ENCODE measurements at regions not wholly inside any gene's neighbourhood (a gene's known extent, or its start where the extent isn't known, plus 50 kb on each side); places are given as distances from the start of the nearest gene placed in this dataset.

- Histone ChIP-seq H3F3A (ENCODE audit: insufficient read depth, low read depth) (no peaks in the 10 kb centered on the region), H3K9me3 (ENCODE audit: insufficient read depth, low read depth) (no peaks in the 10 kb centered on the region), H3K79me2 (ENCODE audit: low read depth) (no peaks in the 10 kb centered on the region), H3K4me3 (no peak overlapping the region), H2AFZ (no peak overlapping the region), H3K27ac (no peak overlapping the region), H3K4me2 (no peak overlapping the region), H3K27me3 (ENCODE audit: insufficient read depth, low read depth) (peaks cover 4% of the 10 kb centered on the region; the same call in 1 of the 2 replicates), H3K9me2 (ENCODE audit: insufficient read depth) (no peaks in the 10 kb centered on the region), H3K4me1 (replicated peaks; ENCODE audit: insufficient read depth) (no peaks in the 10 kb centered on the region), H3K36me3 (ENCODE audit: low read depth) (no peaks in the 10 kb centered on the region), H4K20me1 (ENCODE audit: insufficient read depth) (no peaks in the 10 kb centered on the region)
- CTCF ChIA-PET = no interaction called here
- TF ChIP-seq, protein P1, sequence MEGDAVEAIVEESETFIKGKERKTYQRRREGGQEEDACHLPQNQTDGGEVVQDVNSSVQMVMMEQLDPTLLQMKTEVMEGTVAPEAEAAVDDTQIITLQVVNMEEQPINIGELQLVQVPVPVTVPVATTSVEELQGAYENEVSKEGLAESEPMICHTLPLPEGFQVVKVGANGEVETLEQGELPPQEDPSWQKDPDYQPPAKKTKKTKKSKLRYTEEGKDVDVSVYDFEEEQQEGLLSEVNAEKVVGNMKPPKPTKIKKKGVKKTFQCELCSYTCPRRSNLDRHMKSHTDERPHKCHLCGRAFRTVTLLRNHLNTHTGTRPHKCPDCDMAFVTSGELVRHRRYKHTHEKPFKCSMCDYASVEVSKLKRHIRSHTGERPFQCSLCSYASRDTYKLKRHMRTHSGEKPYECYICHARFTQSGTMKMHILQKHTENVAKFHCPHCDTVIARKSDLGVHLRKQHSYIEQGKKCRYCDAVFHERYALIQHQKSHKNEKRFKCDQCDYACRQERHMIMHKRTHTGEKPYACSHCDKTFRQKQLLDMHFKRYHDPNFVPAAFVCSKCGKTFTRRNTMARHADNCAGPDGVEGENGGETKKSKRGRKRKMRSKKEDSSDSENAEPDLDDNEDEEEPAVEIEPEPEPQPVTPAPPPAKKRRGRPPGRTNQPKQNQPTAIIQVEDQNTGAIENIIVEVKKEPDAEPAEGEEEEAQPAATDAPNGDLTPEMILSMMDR (conservative IDR thresholded peaks at IDR 0.05) = no peak
- TF ChIP-seq EZH2 (IDR thresholded peaks at IDR 0.05; ENCODE audit: low read depth) = no peak
- intact Hi-C loops (cut with micrococcal nuclease; ENCODE audit: unreplicated experiment) = no loop called here
- DNase-seq = no peak
- POLR2A ChIA-PET (ENCODE audit: unreplicated experiment) = interaction anchor here (0.7 kb wide), 1 partner anchor 197 kb away, joined by 6 read pairs; no protein-coding TSS in a partner anchor
- BruUV-seq (replicated peaks) = no TSS peak
Measured at GRCh38 chr11:11003226-11003625, 145.4 kb upstream of the ZBED5 start.

DNA sequence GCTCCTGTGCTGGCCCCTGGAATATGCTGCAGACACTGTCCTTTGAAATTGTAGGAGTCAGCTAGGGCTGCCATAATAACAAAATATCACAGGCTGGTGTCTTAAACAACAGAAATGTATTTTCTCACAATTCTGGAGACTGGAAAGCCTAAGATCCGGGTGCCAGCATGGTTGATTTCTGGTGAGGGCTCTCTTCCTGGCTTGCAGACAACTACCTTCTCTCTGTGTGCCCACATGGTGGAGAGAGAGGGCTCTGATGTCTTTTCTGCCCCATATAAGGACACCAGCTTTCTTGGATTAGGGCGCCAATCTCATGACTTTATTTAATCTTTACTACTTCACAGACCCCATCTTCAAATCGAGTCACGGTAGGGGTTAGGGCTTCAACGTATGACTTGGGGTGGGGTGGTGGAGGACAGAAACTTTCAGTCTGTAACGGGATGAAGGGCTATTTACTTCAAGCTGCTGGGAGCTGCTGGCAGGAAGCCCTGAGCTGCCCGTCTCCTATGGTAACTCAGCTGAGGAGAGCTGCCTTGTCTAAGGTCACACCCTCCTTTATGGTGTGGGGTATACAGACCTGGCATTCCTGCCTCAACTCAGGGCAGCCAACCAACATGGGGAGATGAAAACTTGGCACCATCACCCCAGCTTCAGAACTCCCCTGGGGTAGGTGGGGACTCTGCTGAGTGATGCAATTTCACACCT, 142.9 kb upstream of the ZBED5 start:
- ChIA-PET POLR2A (ENCODE audit: unreplicated experiment) (no interaction called here), CTCF (no interaction called here)
- no TSS peak for BruUV-seq (replicated peaks)
- Histone ChIP-seq H3K4me1 (replicated peaks; ENCODE audit: insufficient read depth) (no peaks in the 10 kb centered on the region), H3K9me2 (ENCODE audit: insufficient read depth) (no peaks in the 10 kb centered on the region), H3K4me2 (no peak overlapping the region), H2AFZ (no peak overlapping the region), H3K36me3 (ENCODE audit: low read depth) (no peaks in the 10 kb centered on the region), H3K27ac (no peak overlapping the region), H3K9me3 (ENCODE audit: insufficient read depth, low read depth) (no peaks in the 10 kb centered on the region), H3K27me3 (ENCODE audit: insufficient read depth, low read depth) (peaks cover 4% of the 10 kb centered on the region; the same call in 1 of the 2 replicates), H3K79me2 (ENCODE audit: low read depth) (no peaks in the 10 kb centered on the region), H3K4me3 (no peak overlapping the region), H4K20me1 (ENCODE audit: insufficient read depth) (no peaks in the 10 kb centered on the region), H3F3A (ENCODE audit: insufficient read depth, low read depth) (no peaks in the 10 kb centered on the region)
- intact Hi-C loops (cut with micrococcal nuclease; ENCODE audit: unreplicated experiment) = no loop called here
- DNase-seq = no peak
- TF ChIP-seq, protein P1 (conservative IDR thresholded peaks at IDR 0.05) = no peak

DNA sequence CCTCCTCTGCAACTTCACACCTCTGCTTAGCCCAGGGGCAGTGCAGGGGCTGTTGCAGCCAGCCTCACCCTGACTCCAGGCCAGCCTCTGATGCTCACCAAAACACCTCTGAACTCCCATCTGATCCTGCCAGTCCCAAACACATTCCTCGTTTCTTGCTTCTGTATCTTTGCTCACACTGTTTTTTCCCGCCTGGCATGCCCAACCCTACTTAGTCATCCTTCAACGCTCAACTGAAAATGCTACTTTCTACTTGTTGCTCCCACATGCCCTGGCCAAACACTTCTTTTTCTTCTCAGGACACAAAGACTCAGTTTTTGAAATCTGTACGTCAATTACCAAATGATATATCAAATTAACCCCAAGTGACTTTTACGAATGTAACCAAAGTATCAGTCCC, 140.8 kb upstream of the ZBED5 start:
- H3K79me2 ChIP-seq (ENCODE audit: low read depth) = no peaks in the 10 kb centered on the region
- H3K9me2 ChIP-seq (ENCODE audit: insufficient read depth) = no peaks in the 10 kb centered on the region
- no peak overlapping the region for H3K4me2 ChIP-seq
- ChIA-PET CTCF (no interaction called here), POLR2A (ENCODE audit: unreplicated experiment) (no interaction called here)
- H3F3A ChIP-seq (ENCODE audit: insufficient read depth, low read depth) = no peaks in the 10 kb centered on the region
- no peaks in the 10 kb centered on the region for H4K20me1 ChIP-seq (ENCODE audit: insufficient read depth)
- H3K4me3 ChIP-seq = no peak overlapping the region
- no peaks in the 10 kb centered on the region for H3K4me1 ChIP-seq (replicated peaks; ENCODE audit: insufficient read depth)
- no peak for TF ChIP-seq EZH2 (IDR thresholded peaks at IDR 0.05; ENCODE audit: low read depth)
- TF ChIP-seq, protein P1 (conservative IDR thresholded peaks at IDR 0.05) = no peak
- no TSS peak for BruUV-seq (replicated peaks)
- no peaks in the 10 kb centered on the region for H3K9me3 ChIP-seq (ENCODE audit: insufficient read depth, low read depth)
- no peaks in the 10 kb centered on the region for H3K36me3 ChIP-seq (ENCODE audit: low read depth)
- no peak for DNase-seq
- intact Hi-C loops (cut with micrococcal nuclease; ENCODE audit: unreplicated experiment) = no loop called here
- no peak overlapping the region for H3K27ac ChIP-seq
- no peak overlapping the region for H2AFZ ChIP-seq
- peaks cover 4% of the 10 kb centered on the region; the same call in 1 of the 2 replicates for H3K27me3 ChIP-seq (ENCODE audit: insufficient read depth, low read depth)
